Stimulated activated memory B cell treated with anti-CD40 and anti-IgM and Interleukin-4, amounts not matched to agents 10 μg/mL and 1 μg/mL and 100 μg/mL, for 72 hours (primary cell): ENCODE measurements at regions not wholly inside any gene's neighbourhood (a gene's known extent, or its start where the extent isn't known, plus 50 kb on each side); places are given as distances from the start of the nearest gene placed in this dataset.
"Not testable (repeated sequence)": the region's sequence is repeated elsewhere in the genome, so short reads cannot be mapped to it uniquely, and the experiment has no call there.

Experiments used
- ATAC-seq: fragments of 150-1000 bp; cut with Tn5 transposase; 2 replicates; pipeline ENCODE4 v1.10.0; 2021
- H3K27ac Mint-ChIP-seq: one replicate; pipeline ENCODE4 v1.8.0; 2022; ENCODE audit warnings: mild to moderate bottlenecking, mixed read lengths
- H3K27me3 Mint-ChIP-seq: one replicate; pipeline ENCODE4 v1.8.0; 2022; ENCODE audit warnings: mixed read lengths
- H3K36me3 Mint-ChIP-seq: one replicate; pipeline ENCODE4 v1.8.0; 2022; ENCODE audit warnings: mixed read lengths
- H3K4me1 Mint-ChIP-seq: one replicate; pipeline ENCODE4 v1.8.0; 2022; ENCODE audit warnings: mixed read lengths
- H3K4me3 Mint-ChIP-seq: one replicate; pipeline ENCODE4 v1.8.0; 2022; ENCODE audit warnings: mild to moderate bottlenecking, moderate library complexity, mixed read lengths
- H3K9me3 Mint-ChIP-seq: one replicate; pipeline ENCODE4 v1.8.0; 2022; ENCODE audit warnings: mixed read lengths

DNA sequence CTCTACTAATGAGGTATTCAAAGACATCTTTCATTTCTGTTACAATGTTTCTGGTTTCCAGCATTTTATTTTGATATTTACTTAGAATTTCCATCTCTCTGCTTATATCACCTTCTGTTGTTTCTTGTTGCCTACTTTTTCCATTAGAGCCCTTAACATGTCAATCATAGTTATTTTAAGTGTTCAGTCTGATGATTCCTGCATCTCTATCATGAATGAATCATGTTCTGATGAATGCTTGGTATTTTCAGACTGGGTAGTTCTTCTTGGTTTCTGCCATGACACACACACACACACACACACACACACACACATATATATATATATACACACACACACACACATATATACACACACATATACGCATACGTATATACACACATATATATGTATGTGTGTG, 486.4 kb upstream of the ISX start:
- Mint-ChIP-seq H3K36me3 (no peaks in the 10 kb centered on the region), H3K4me3 (no peak overlapping the region), H3K9me3 (no peaks in the 10 kb centered on the region), H3K27me3 (no peaks in the 10 kb centered on the region), H3K27ac (no peak overlapping the region), H3K4me1 (no peaks in the 10 kb centered on the region)
- no peak for ATAC-seq

DNA sequence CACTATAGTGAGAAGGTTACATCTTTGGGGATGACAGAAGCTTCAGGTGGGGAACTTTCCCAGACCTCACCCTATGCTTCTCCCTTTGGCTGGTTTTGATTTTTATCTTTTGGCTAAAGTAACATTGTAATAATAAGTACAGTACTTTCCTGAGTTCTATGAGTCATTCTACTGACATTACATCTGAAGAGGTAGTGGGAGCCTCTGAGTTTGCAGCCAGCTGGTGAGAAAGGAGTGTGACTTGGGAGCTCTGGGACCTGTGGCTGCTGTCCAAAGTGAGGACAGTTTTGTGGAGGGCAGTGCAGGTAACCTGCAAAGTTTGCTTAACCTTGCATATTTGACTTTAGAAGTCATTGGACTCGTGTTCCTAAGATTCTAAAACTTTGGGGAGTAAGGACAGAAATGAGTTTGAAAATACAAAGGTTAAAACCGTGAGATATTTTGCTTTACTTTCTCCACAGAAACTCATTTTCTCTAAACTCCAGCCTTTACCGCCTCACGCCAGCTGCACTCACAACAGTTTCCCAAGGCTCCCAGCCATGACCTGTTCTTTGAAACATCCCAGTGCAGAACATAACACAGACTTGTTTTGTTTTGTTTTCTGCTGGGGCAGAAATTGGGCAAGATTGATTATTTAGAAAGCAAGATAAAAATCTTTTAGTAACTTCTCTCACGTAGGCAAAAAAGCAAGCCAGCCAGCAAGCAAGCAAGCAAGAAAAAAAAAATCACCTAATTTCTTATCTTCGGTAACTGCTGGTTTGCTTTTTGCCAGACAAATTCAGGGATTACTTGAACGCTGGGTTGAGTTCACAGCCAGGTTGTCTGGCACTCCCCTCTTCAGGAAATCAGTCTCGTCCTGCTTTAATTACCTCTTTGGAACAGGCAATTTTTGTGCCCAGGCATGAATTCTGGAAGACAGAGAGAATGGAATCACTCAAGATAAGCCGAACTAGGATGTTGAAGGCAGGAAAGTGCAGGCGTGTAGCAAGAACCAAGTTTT, 478.3 kb upstream of the ISX start:
- no peaks in the 10 kb centered on the region for H3K36me3 Mint-ChIP-seq
- no peaks in the 10 kb centered on the region for H3K4me1 Mint-ChIP-seq
- H3K27ac Mint-ChIP-seq: no peak overlapping the region
- H3K4me3 Mint-ChIP-seq: no peak overlapping the region
- H3K27me3 Mint-ChIP-seq: no peaks in the 10 kb centered on the region
- H3K9me3 Mint-ChIP-seq: no peaks in the 10 kb centered on the region
- no peak for ATAC-seq

DNA sequence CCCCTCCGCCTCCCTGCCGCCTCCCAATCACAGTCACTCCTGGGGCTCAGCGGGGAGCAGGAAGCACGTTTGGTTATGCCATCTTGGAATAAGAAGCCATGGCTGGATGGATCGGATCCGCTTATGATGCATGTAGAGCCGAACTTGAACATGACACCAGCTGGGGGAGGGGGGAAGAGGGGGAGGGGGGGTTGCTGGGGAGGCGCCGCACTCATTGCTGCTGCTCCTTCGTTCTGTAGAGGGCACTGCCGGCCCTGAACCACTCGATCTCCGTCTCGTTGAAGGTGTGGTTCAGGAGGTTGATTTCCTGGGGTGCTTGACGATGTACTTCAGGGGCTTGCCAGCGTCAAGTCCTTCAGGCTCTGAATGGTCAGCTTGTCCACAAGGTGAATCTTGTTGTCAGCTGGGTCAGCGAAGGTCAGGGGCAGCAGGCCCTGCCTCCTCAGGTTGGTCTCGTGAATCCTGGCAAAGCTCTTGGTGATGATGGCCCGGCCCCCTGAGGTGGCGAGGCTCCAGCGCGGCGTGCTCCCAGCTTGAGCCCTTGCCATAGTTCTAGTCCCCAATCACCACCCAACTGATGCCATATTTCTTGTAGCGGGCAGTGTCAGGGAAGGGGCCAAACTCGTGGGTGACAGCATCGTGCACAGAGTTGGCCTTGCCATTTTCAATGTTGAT, 476.9 kb upstream of the ISX start:
- Mint-ChIP-seq H3K27me3 (no peaks in the 10 kb centered on the region), H3K9me3 (no peaks in the 10 kb centered on the region), H3K4me3 (no peak overlapping the region), H3K36me3 (no peaks in the 10 kb centered on the region), H3K27ac (no peak overlapping the region), H3K4me1 (no peaks in the 10 kb centered on the region)
- ATAC-seq: no peak

DNA sequence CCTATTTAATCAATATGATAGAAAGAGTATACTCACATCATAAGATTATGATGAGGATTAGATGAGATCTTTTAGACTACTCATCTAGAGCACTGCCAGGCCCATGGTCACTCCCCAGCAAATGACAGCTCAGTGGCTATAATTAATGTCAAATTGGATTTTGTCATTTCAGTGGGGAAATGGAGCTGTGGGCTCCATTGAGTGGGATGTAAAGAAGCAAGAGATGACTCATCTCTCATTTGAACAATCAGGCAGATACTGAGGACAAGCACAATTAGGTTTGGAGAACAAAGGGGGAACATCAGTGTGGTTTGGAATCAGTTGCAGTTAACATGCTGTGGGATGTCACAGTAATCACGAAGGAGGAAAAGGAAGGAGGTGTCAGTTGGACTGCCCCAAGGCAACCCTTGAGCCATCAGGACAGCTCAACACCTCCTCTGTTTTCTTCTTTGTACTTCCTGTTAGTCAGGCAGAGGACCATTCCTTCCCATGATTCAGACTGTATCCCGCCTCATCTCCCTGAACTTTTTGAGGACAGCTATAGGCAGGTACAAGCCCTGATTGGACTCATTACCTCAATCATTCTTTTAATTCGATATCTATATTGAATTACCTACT, 473.7 kb upstream of the ISX start:
- peaks cover 5% of the 10 kb centered on the region for H3K9me3 Mint-ChIP-seq
- ATAC-seq: no peak
- H3K4me1 Mint-ChIP-seq: no peaks in the 10 kb centered on the region
- no peak overlapping the region for H3K4me3 Mint-ChIP-seq
- no peak overlapping the region for H3K27ac Mint-ChIP-seq
- H3K27me3 Mint-ChIP-seq: no peaks in the 10 kb centered on the region
- no peaks in the 10 kb centered on the region for H3K36me3 Mint-ChIP-seq

DNA sequence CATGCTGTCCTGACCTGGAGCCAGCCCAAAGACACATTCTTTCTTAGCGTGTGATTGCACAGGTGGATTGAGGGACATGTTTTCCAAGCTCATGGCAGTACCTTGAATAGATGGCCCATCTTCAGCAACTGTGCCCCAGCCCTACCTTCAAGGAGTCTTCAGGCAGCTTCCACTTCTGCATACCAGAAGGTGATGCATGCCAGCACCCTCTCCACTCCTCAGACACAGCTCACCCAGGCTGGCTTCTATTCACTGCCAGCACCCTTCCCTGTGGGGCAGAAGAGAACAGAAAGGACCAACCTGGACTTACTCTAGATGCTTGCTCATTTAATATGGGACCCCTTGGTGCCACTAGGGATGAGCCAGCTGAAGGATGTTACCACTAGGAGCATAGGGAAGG, 466.4 kb upstream of the ISX start:
- H3K4me1 Mint-ChIP-seq: no peaks in the 10 kb centered on the region
- ATAC-seq: no peak
- no peaks in the 10 kb centered on the region for H3K36me3 Mint-ChIP-seq
- no peaks in the 10 kb centered on the region for H3K27me3 Mint-ChIP-seq
- no peak overlapping the region for H3K27ac Mint-ChIP-seq
- no peak overlapping the region for H3K4me3 Mint-ChIP-seq
- peaks cover 5% of the 10 kb centered on the region for H3K9me3 Mint-ChIP-seq

DNA sequence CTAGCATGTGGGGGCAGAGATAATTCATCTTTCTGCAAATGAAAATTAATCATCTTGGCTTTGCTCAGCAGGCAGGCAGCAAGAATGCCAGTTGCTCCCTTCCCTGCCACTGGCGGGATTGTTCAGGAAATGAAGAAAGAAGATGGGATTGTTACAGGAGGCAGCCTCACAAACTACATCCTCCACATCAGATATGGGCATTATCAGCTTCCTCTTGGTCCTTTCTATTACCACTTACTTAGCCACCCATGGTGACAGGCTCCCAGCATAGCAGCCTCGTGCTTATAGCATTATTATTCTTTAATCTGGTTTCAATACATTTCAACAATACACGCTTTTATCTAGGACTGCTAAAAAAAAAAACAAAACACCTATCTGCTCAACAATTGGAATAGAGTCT, 461.6 kb upstream of the ISX start:
- H3K36me3 Mint-ChIP-seq: no peaks in the 10 kb centered on the region
- H3K4me3 Mint-ChIP-seq: no peak overlapping the region
- H3K27ac Mint-ChIP-seq: no peak overlapping the region

DNA sequence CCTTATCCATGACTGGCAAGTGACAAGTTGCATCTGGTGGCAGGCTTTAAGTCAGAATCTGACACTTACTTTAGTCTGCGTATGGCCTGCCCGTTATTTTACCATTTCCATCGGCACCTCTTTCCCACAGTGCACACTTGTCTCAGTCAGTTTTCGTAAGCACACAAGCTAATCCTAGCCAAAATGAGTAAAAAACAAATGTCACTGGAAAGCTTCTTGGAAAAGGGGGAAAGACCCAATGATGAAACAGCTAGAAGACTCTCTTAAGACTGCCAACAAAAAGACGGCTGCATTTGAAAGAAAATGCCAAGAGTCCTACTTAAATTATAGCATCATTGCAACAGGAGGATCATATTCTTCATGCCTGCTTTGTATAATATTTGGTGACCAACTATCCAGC, 457.9 kb upstream of the ISX start:
- H3K9me3 Mint-ChIP-seq: no peaks in the 10 kb centered on the region
- no peak for ATAC-seq
- H3K27me3 Mint-ChIP-seq: no peaks in the 10 kb centered on the region
- H3K27ac Mint-ChIP-seq: no peak overlapping the region
- no peak overlapping the region for H3K4me3 Mint-ChIP-seq
- no peaks in the 10 kb centered on the region for H3K36me3 Mint-ChIP-seq
- no peaks in the 10 kb centered on the region for H3K4me1 Mint-ChIP-seq

More for the DNA sequence above, 461.6 kb upstream of the ISX start:
- no peaks in the 10 kb centered on the region for H3K27me3 Mint-ChIP-seq
- no peaks in the 10 kb centered on the region for H3K9me3 Mint-ChIP-seq
- ATAC-seq: no peak
- no peaks in the 10 kb centered on the region for H3K4me1 Mint-ChIP-seq

DNA sequence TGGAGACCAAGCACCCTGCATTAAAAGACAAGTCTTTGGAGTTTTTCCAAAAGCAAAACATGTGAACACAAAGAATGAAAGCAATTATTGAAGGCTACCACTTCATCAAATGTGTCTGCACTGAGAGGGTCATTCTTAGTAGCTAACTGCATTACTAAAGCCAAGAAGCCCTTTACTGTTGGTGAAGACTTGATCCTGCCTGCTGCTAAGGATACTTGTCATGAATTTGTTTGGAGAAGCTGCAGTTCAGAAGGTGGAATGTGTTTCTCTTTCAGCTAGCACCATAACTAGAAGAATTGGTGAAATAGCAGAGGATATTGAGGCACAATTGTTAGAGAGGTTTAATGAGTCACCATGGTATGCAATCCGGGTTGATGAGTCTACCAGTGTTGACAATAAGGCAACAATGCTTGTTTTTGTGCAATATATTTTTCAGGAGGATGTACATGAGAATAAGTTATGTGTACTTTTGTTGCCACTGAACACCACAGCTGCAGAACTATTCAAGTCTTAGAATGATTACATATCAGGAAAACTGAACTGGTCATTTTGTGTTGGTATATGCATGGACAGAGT, 457.3 kb upstream of the ISX start:
- H3K9me3 Mint-ChIP-seq: no peaks in the 10 kb centered on the region
- no peaks in the 10 kb centered on the region for H3K4me1 Mint-ChIP-seq
- H3K36me3 Mint-ChIP-seq: no peaks in the 10 kb centered on the region
- no peak overlapping the region for H3K4me3 Mint-ChIP-seq
- H3K27ac Mint-ChIP-seq: no peak overlapping the region
- no peak for ATAC-seq
- no peaks in the 10 kb centered on the region for H3K27me3 Mint-ChIP-seq

DNA sequence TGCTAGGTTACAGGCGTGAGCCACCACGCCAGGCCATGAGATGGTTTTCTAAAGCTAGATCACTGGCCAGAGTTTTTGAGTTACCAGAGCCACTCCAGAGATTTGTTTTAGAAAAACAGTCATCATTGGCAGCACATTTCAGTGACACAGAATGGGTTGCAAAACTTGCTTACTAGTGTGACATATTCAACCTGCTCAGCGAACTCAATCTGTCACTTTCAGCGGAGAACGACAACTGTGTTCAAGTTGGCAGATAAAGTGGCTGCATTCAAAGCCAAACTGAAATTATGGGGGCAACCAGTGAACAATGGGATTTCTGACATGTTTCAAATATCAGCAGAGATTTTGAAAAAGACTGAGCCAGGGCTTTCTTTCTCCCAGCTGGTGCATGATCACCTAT, 456.3 kb upstream of the ISX start:
- Mint-ChIP-seq H3K4me1 (no peaks in the 10 kb centered on the region), H3K27me3 (no peaks in the 10 kb centered on the region), H3K27ac (no peak overlapping the region), H3K4me3 (no peak overlapping the region), H3K36me3 (no peaks in the 10 kb centered on the region), H3K9me3 (no peaks in the 10 kb centered on the region)
- ATAC-seq: no peak

DNA sequence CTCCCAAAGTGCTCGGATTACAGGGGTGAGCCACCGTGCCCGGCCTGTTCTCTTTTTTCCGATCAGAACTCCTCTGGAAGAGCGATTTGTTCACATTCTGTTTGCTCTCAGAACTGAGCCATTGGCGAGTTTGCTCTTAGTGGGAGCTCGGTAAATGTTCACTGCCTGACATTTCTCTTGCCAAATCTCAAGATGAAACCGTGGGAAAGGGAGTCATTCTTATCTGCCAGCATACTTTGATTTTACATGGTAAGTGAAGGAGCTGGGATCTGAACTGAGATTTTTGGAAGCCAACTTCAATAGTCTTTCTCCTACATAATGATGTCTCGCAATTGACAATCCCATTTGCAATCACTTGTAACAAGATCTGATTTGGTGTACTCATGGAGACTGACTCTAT, 445.8 kb upstream of the ISX start:
- H3K27ac Mint-ChIP-seq: no peak overlapping the region
- no peak for ATAC-seq
- no peaks in the 10 kb centered on the region for H3K9me3 Mint-ChIP-seq

DNA sequence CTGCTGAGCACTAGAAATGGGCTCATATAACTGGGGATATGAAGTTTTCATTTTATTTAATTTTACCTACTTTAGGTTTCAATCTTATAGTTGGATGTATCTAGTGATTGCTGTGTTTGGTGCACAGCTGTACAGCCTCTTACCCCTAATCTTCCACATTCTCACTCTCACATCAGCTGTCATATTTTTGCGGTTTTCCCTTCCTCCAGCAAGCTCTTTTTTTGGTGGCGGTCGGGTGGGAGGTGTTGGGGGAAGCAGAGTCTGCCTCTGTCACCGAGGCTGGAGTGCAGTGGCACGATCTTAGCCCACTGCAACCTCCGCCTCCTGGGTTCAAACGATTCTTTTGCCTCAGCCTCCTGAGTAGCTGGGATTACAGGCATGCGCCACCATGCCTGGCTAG, 445.1 kb upstream of the ISX start:
- no peaks in the 10 kb centered on the region for H3K27me3 Mint-ChIP-seq
- H3K36me3 Mint-ChIP-seq: no peaks in the 10 kb centered on the region
- no peak for ATAC-seq
- H3K9me3 Mint-ChIP-seq: no peaks in the 10 kb centered on the region
- H3K4me3 Mint-ChIP-seq: no peak overlapping the region
- H3K4me1 Mint-ChIP-seq: no peaks in the 10 kb centered on the region
- H3K27ac Mint-ChIP-seq: no peak overlapping the region

More for the DNA sequence above, 445.8 kb upstream of the ISX start:
- no peaks in the 10 kb centered on the region for H3K36me3 Mint-ChIP-seq
- H3K27me3 Mint-ChIP-seq: no peaks in the 10 kb centered on the region
- no peak overlapping the region for H3K4me3 Mint-ChIP-seq
- no peaks in the 10 kb centered on the region for H3K4me1 Mint-ChIP-seq

DNA sequence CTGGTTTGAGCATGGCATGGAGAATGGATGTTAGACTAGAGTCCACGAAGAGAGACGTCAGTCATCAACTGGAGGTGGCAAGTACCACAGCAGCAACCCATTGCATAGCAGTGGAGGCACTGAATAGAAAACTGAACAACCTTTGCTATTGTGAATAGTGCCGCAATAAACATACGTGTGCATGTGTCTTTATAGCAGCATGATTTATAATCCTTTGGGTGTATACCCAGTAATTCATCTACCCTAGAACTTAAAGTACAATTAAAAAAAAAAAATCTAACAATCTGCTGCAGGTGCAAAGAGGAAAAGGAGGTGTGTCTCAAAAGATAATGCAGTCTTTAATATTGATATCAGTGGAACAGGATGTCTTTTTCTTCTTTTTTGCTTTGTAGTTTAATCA, 443.4 kb upstream of the ISX start:
- no peak overlapping the region for H3K27ac Mint-ChIP-seq
- ATAC-seq: no peak

DNA sequence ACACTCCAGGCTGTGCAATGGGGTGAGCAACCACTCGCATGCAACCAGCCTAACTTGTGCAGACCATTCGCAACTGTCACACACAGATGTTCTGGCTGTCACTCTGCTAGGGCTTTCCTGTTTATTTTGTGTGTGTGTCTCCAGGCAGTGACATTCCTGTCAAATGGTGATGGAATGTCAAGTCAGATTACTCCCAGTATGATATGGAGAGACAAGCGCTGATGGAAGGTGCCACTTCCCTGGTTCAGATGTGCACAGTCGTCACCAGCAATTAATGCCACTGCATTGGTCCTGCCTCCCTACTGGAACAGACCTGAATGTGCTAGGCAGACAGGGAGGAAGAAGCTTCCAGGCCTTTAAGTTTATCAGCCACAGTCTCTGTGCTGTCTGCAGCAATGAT, 442.4 kb upstream of the ISX start:
- no peak overlapping the region for H3K27ac Mint-ChIP-seq
- ATAC-seq: no peak

More for the DNA sequence above, 443.4 kb upstream of the ISX start:
- Mint-ChIP-seq H3K27me3 (no peaks in the 10 kb centered on the region), H3K9me3 (no peaks in the 10 kb centered on the region), H3K4me1 (no peaks in the 10 kb centered on the region), H3K4me3 (no peak overlapping the region), H3K36me3 (no peaks in the 10 kb centered on the region)

DNA sequence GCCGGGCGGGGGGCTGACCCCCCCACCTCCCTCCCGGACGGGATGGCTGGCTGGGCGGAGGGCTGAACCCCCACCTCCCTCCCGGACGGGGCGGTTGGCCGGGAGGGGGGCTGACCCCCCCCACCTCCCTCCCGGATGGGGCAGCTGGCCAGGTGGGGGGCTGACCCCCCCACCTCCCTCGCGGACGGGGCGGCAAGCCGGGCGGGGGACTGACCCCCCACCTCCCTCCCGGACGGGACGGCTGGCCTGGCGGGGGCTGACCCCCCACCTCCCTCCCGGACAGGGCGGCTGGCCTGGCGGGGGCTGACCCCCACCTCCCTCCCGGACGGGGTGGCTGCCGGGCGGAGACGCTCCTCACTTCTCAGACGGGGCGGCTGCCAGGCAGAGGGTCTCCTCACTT, 440.1 kb upstream of the ISX start:
- H3K36me3 Mint-ChIP-seq, H3K27ac Mint-ChIP-seq, H3K27me3 Mint-ChIP-seq, ATAC-seq, H3K4me3 Mint-ChIP-seq, H3K4me1 Mint-ChIP-seq: not testable (repeated sequence)
- H3K9me3 Mint-ChIP-seq: peaks cover 12% of the 10 kb centered on the region

More for the DNA sequence above, 442.4 kb upstream of the ISX start:
- Mint-ChIP-seq H3K36me3 (no peaks in the 10 kb centered on the region), H3K4me3 (no peak overlapping the region), H3K4me1 (no peaks in the 10 kb centered on the region), H3K27me3 (no peaks in the 10 kb centered on the region), H3K9me3 (peaks cover 3% of the 10 kb centered on the region)

DNA sequence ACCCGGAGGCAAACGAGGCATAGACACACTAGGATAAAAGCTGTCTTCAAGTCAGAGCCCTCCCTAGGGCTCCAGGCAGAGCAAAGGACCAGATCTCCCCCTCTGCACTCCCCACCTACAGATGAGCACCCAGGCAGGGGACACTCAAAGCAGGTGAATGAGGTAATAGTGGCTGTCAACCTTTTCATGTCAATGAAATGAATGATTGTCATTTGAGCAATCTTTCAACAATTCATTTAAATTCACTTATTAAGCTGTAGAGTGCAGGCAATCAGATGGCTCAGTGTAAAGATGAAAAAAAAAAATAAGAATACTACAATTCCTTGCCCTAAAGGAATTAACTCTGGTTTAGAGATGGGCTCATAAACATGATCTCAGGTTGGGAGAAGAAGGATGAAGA, 427.8 kb upstream of the ISX start:
- Mint-ChIP-seq H3K27me3 (no peaks in the 10 kb centered on the region), H3K27ac (no peak overlapping the region), H3K4me3 (no peak overlapping the region), H3K4me1 (no peaks in the 10 kb centered on the region), H3K9me3 (no peaks in the 10 kb centered on the region), H3K36me3 (no peaks in the 10 kb centered on the region)
- no peak for ATAC-seq
